Activated CD4-positive, alpha-beta T cell treated with anti-CD3 and anti-CD28 coated beads, Interleukin-2, amount 50 U/mL, for 1 hour (primary cell): ENCODE measurements at regions not wholly inside any gene's neighbourhood (a gene's known extent, or its start where the extent isn't known, plus 50 kb on each side); places are given as distances from the start of the nearest gene placed in this dataset.

ENCODE experiments used
- DNase-seq: peaks from one replicate; pipeline ENCODE4 v3.0.0-alpha.2; 2020

DNA sequence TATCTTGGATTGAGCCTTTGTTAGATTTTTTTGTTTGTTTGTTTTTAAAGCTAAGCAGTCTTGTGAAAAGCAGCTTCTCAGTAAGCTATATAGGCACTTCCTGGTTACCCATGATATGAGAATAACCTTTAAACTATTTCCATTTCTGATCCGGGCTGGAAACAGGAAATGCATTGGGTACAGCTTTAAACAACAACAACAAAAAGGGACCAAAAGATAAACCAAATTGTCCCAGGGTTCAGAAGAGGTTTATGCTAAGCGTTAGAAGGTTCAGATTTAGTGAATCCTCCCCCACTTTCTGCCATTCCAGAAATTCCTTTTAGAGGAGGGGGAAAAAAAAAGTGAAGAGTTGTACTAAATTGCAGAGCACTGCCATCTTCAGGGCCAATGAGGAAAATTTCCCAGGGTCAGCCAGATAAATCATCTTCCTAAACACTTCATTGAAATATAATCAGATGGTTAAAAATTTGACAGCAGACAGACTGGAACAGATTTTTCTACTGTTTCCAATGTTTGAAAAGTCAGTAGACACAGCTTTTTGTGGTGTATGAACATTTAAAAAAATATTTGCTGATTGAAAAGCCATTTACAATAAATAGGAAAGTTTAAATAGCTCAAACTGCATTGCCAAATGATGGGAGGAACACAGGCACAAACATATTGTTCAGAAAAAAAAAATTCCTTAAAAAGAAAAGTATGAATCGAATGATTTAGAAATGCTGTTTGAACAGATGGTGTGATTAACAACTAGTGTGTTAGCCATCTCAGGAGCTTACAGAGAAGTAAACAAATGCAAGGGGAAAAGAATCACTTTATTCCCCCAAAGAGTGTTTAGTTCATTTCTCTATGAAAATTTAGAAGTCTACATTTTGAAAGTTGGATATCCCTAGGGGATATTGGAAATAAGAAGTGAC is 189.9 kb upstream of the TANK start:
- DNase-seq, result no peak

DNA sequence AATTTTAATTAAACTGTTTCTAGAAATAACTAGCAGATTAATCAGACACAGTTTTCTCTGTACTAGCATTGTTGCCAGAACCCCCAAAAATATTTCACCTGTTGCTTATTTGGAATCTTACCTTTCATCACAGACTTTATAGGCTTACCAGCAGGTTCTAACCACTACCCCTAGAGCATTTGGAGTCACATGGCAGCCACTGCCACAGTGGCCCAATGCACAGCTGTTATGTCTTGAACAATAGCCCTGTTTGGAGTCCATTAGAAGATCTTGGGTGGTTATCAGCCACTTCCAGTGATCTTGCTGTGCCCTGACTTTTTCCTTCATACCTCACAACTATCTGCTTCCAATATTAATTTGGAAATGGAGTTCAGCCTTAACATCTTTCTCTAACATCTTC is 186.2 kb upstream of the TANK start:
- DNase-seq, result no peak

DNA sequence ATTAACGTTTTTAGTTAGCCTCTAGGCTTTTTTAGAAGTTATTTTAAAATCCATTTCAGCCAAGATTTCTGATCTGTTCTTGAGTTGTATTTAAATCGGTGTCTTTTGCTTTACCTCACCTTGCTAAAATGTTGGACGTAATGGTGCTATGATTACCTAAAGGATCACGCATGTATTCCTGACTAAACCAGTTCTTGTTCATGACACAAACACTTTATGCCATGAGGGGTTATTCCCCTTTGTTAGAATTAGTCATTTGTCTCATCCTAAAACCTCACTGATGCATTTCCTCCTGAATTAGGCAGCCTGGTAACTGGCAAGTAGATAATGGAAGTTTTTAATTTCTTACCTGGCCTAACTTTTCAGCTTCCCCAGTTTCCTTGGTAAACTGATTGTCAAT is 185.4 kb upstream of the TANK start:
- no peak for DNase-seq

DNA sequence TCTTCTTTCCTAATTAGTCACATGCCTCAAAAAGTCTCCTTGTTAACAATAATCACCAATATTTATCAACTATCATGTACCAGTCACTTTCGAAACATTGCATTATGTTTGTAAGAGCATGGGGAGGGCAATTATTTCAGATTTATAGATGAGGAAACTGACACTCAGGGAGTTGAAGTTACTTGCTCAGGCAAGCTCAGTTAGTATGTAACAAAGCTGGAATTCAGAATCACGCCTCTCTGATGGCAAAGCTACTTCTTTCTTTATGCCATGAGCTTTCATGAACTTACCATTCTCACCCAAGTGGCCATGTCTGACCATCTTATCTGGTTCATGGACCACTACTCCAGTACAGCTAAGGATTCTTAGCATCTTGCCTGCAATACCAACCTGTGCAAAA is 183.4 kb upstream of the TANK start:
- DNase-seq, result no peak

DNA sequence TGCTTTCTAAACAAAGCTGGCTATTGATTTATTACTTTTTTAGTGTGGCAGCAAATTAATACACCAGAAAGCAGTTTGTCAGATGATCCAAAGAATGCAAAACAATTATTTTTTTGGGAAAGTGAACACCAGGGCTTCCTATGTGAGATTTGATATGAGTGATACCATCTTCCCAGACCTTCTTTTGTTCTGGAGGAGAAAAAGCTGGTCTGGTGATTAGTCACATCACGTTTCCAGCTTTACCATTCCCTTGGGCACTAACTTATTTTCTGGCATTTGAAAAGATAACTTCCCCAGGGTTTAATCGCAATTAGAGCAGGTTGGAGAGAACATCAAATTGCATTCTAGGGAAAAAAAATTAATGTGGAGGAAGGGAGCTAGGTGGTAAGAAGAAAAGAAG is 182.9 kb upstream of the TANK start:
- DNase-seq, result no peak

DNA sequence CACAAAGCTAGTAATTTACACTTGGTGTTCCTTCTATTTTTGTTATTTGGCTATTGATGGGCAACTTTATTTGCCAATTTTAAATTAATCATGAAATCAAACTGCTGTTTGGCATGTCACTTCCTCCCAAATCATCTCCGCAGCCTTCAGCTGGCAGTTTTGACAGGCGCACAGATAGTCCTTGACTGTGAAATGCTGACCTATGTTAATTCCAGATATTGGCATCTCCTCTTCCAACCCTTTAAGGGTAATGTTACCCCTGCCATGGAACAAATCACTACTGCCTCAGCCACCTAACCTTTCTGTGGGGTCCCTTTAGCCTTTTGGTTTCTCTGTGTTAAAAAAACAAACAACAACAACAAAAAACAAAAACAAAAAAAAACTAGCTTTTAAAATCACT is 182.4 kb upstream of the TANK start:
- DNase-seq, result no peak

DNA sequence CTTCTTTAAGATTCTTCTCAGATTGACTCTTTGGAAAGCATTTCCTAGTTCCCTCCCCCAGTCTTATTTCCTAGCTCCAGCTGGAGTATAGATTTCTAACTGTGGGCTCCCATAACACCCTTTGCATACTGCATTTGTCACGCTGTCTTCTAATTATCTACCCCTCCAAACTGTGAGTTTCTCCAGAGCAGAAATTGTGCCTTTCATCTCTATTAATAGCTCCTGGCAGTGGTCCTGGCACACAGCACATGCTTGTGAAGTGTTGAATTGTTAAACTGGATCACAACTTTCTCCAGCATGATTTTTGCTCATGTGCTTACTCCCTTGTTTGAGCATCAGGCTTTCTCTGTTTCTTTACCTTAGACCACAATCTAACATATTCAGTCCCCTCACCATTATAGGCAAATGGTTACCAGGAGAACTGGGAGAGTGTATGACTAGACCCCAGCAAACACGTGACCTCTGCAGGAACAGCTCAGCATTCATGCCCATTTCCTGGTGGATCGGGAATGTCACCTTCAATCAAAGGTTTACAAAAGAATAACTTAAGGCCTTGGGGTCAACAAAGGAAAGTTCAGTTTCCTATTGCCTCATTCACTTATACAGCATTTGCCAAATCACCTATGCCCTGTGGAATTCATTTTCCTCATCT is 175.7 kb upstream of the TANK start:
- DNase-seq, result no peak

DNA sequence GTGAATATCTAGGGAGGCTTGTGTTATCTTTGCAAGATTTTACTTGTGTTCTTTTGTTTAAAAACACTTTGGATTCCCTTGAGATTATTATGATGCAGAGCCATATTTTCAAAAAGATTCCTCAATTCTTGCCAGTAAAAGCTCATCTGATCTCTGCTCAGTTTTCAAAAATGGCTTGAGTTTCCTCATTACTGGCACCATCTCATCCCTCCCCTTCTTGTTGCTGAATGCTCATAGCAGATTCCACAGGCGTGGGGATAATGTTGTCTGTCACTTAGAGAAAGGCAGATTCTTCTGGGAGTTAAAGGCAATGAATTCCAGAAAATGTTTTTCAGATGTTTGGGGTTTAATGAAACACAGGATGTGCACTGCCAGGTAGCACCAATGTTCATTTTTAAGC is 170.4 kb upstream of the TANK start:
- DNase-seq, result no peak

DNA sequence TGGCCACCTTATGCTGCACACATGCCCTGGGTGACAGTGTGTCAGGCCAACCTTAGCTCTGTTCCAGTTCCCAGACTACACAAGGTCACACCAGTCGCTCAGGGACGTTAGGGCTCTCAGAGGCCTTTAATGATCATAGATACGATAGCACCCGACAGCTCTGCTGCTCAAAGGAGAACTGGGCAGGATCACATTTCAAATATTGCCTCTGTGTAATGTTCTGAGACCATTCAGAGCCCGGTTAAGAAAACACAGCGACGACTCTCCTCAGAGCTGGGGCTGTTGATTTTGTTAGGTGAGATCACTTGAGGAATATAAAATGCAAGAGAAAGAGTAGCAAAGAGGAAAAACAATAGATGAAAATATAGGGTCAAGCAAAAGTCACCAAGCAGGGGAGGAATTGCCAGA is 166.6 kb upstream of the TANK start:
- no peak for DNase-seq

DNA sequence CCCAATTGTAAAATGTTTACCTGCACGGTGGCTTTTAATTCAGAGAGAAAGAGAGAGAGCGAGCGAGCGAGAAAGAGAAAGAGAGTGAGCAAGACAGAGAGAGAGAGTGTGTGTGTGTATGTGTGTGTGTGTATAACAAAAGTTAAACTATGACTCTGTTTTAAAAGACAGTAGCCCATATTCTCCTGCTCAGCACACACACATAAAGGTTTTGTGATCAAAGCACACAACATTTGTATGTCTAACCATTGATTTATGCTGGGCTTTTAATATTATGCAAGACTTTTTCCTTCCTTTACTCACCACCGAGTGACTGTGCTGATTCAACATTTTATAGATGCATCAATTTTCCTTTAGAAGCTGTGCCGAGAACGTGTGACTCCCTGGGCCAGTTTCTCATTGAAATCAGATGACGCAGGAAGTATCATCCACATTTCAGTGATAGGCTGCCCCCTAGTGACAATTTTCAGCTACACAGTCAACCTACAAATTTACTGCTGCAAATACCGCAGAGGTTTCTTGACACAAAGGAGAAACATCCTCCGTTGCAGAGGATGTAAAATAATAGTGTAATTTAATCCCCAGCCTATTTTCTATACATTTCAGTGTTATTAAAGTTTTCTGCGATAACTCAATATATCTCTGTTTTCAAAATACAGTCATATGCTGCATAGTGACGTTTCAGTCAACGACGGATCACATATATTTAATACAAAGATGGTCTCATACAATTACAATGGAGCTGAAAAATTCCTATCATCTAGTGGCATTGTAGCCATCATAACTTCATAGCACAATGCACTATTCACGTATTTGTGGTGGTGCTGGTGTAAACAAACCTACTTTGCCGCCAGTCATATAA is 165.9 kb upstream of the TANK start:
- DNase-seq, result peak; percentile 59

DNA sequence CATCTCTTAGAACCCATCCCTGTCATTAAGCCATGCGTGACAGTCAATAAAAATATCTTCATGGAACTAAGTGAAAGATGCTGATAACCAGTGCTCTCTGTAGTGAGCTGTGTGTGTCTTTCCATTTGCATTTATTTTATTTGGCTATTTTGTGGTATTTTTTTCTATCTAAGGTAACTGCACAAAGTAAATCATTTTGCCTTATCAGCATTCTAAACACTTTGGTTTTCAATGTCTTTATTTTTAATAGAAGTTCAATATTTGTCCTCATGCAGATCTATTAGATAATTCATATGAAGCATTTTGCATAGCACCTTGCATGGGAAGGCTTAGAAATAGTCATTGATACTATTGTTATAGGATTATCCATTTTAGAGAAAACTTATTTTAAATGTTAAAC is 163.6 kb upstream of the TANK start:
- no peak for DNase-seq

DNA sequence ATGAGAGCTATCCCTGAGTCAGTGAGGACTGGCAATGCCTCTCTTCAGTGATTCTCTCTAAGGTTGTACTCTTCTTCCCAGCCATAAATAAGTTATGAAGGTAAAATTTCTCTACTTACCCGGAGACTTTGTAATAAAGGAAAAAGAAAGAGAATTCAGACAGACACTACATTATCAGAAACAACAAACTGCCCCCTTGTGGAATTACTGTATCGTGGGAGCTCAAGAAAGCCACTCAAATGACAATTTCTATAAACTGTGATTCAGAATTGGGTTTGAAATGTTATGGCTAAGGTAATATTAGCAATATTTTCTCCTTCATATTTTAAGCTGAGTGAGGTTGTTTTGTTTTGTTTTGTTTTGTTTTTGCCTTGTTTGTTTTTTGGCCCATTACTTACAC is 155.8 kb upstream of the TANK start:
- no peak for DNase-seq

DNA sequence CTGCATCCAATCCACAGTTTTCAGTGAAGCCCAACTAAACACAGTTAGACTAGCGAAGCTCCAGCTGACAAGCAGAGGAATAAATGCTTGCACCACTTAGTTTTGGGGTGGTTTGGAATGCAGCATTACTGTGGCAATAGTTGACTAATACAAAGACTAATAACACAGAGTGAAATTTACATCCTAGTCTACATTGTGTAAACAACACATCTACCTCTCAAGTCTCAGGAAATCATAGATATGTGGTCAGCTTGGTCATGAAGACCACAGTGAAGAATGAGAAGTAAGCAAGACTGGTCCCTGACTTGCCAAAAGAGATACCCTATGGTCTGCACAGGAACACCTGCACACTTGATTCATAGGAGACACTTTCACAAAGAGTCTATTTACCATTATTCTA is 155.1 kb upstream of the TANK start:
- DNase-seq, result no peak

DNA sequence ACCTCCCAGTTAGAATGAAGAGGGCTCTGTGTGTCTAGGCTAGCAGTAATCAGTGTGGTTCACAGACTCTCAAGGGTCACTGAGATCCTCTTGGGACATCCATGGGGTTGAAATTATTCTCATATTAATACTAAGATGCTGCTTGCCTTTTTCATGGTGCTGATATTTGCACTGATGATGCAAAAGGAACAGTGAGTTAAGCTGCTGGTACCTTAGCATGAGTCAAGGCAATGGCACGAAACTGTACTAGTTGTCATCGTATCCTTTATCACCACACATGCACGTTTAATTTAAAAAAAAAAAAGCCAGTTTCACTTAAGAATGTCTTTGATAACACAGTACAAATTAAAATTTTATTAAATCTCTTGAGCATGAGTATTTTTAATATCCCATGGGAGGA is 151.9 kb upstream of the TANK start:
- DNase-seq, result no peak

DNA sequence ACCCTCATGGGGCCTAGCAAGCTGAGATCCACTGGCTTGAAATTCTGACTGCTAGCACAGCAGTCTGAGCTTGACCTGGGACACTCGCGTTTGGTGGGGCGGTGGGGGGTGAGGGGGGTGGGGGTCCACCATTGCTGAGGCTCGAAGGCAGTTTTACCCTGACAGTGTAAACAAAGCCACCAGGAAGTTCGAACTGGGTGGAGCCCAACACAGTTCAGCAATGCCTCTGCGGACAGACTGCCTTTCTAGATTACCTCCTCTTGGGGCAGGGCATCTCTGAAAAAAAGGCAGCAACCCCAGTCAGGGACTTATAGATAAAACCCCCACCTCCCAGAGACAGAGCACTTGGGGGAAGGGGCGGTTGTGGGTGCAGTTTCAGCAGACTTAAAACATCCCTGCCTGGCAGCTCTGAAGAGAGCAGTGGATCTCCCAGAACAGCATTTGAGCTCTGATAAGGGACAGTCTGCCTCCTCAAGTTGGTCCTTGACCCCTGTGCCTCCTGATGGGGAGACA is 149.7 kb upstream of the TANK start:
- no peak for DNase-seq

DNA sequence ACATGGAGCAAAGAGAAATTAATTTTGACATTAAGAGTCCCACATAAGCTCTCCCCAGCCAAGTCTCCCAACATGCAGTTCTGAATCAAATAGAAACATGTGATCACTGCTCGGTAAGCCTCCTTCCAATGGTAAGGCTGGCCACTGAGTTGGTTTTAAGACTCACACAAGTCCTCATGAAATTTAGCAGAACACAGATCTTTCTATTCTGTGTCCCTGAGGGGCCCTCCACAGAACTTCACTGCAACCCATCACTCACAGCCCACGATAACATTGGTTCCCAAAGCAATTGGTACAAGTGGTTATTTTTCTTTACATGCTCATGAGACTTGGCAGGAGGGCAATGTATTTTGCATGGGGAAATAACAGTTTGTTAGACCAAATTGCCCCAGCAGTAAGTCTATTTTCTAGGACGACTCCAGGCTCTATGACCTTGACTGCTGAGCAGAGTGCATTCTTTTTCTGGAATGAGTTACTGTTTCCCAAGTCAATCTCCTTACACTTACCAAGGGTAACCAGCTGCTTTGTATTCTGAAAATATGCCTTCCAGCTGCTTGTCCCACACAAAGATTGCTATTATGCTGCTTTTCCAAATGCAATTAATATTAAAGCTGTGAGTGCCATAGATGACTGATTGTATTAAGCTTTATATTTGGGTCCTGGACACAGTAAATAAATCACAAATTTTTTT is 142.3 kb upstream of the TANK start:
- no peak for DNase-seq

DNA sequence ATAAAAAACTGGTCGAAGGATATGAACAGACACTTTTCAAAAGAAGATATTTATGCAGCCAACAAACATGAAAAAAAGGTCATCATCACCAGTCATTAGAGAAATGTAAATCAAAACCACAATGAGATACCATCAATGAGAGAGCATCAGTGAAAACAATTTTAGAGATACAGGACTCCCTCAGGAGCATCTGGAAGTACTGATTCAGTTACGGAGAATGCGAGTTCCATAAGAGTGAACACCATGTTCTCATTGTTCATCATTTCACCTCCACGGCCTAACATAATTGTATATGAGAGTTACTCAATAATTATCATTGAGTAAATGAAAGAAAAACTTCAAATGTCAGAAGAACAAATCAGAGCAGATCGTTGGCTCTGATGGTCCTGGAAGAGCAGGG is 140.9 kb upstream of the TANK start:
- no peak for DNase-seq

DNA sequence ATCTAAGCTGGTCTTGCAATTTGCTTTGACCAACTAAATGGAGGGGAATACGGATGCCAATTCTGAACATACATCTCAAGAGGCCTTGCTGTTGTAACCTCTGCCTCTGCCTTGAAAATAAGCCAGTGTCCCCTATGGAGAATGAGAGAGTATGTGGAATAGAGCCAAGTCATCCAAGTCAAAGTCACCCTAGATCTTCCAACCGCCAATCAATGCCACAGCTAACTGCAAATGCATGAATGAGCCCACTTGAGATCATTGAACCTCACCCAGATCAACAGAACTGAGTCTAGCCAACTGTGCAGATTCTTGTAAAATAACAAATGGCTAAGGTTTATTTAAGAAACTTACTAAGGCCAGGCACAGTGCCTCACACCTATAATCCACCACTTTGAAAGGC is 139.8 kb upstream of the TANK start:
- no peak for DNase-seq

DNA sequence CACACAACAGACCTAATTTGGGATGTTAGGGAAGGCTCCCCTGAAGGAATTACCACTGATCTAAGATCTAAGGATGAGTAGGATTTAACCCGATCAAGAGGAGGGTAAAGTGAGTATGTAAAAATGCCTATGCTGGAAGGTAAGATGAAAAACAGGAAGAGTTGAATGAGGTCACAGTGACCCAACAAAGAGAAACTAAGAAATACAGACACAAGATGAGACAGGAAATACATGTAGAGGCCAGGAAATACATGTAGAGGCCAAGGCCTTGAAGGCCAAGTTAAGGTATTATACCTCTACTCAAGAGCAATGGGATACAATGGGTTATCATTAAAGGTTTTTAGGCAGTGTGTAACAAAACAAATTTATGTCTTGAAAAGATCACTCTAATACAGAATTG is 131.6 kb upstream of the TANK start:
- DNase-seq, result no peak

DNA sequence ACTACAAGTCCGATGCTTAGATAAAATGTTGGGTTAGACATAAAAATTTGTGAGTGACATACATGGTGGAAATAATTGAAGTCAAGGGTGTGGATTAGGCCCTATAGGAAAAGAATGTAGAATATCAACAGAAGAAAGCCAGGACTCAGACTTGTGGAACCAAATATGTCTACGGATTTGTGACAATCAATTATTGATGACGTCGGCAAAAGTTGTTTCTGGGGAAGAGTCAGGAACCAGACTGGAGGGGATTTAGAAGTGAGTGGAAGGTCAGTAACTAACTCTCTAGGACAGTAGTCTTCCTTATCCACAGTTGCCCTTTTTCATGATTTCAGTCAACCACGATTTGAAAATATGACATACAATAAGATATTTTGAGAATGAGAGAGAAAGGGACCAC is 130.9 kb upstream of the TANK start:
- DNase-seq, result no peak

DNA sequence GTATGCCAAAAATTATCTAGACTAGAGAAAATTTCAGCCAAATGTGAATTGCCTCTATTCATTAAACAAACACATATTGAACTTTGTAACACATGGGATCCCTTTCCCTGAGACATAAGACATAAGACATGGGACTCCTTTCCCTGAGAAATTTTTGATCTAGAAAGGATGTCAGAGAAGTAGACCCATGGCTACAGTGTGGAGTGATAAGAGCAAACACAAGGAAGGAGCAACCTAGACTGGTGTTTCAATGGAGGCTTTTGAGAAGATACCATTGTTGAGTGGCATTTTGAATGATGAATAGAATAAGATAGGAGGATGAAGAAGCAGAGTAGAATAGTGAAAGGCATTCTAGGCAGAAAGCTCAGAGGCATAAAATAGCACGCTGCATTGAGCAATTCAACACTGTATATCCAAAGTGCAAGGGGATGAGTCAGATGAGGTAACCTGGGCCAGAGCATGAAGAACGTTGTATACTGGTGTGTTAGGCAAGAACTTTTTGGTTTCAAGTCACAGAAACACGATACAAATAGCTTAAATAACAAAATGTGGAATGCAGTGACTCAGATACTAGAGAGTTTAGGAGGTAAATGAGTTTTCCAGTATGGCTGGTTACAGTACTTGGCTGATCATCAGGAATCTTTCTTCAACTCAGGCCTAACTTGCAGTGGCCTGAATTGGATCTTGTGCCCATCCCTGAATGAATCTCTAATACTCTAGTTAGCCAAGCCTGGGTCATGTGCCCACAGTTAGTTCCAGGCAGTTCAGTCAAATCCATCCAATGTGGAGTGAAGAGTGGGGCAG is 129.8 kb upstream of the TANK start:
- DNase-seq, result no peak

DNA sequence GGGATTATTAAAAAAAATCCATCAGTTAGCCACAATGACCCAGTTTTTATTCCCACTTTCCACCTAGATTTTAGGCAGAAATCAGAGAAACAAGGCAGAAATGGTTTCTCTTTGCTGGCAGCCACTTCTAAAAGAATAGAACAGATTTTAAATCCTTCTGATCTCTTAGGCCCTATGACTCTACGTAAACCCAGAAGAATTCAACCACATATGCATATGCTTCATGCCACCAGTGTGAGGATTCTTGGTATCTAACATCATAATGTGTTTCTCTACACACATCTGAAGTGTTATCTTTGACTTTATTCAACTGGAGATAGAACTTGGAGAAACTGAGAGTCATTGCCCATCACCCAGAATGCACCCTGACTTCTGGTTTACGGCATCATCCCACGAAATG is 128.7 kb upstream of the TANK start:
- no peak for DNase-seq
